ENCODE measurements at regions not wholly inside any gene's neighbourhood (a gene's known extent, or its start where the extent isn't known, plus 50 kb on each side); places are given as distances from the start of the nearest gene placed in this dataset.

DNA sequence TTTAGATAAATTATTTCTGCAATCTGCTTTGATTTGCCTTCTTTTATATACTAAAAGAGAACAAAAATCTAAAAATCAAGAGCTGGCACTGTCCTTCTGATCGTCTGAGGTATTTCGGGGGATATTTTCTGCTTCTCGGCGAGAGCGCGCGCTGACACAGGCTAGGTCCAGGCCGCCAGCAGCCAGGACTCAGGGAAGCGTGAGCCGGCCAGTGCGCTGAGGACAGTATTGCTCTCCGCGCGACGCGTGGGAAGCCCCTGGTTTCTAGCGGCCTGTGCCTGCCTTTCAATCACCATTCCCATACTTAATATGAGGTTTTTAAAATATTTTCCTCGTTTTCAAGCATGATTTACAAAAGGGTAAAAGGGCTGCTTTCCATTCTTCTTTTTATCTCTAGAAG, 307.3 kb upstream of the IRX1 start:
- TF ChIP-seq, protein P1, sequence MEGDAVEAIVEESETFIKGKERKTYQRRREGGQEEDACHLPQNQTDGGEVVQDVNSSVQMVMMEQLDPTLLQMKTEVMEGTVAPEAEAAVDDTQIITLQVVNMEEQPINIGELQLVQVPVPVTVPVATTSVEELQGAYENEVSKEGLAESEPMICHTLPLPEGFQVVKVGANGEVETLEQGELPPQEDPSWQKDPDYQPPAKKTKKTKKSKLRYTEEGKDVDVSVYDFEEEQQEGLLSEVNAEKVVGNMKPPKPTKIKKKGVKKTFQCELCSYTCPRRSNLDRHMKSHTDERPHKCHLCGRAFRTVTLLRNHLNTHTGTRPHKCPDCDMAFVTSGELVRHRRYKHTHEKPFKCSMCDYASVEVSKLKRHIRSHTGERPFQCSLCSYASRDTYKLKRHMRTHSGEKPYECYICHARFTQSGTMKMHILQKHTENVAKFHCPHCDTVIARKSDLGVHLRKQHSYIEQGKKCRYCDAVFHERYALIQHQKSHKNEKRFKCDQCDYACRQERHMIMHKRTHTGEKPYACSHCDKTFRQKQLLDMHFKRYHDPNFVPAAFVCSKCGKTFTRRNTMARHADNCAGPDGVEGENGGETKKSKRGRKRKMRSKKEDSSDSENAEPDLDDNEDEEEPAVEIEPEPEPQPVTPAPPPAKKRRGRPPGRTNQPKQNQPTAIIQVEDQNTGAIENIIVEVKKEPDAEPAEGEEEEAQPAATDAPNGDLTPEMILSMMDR (IDR thresholded peaks at IDR 0.05; ENCODE audit: low read depth, low read length): no peak
- no peak overlapping the region for H3K4me3 ChIP-seq (replicated peaks in 1 of 2; ENCODE audit: low read depth in 2 of 2, low read length in 2 of 2)
- no peak for DNase-seq (ENCODE audit: low read depth in 2 of 2)

DNA sequence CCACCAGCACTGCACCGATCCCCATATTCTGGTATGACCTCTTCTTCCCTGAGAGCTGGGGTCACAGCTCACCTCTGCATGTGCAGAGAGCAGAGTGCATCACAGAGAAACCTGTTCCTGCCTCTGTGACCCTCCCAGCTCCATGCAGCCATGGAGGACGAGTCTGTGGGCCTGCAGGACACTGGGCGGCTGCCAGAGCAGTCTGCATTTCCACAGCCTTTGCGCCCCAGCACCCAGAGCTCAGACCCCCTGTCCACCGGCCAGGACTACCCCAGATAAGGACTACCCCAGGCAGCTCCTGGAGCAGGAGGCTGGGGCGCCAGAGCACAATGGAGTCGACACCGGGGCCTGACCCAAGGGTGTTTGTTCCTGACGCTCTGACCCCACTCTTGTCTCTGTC, 308.1 kb upstream of the IRX1 start:
- DNase-seq (ENCODE audit: low read depth in 2 of 2): no peak
- no peak overlapping the region for H3K4me3 ChIP-seq (replicated peaks in 1 of 2; ENCODE audit: low read depth in 2 of 2, low read length in 2 of 2)

DNA sequence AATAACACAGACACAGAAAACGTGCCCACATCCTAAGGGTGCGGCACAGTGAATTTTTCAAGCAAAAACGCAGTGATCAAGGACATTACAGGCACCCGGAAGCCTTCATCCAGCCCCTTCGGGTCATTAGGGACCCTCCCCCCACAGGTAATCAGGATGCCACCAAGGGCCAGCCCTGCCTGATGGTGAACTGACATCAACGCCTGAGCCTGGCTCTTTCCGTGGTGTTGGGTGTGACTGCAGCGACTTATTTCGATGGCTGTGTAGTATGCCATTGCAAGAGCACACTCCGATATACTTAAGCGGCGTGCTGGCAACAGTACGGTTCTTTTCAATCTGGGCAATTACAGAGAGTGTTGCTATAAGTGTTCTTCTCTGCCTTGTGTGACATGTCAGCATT, 310.0 kb upstream of the IRX1 start:
- no peak for DNase-seq (ENCODE audit: low read depth in 2 of 2)
- TF ChIP-seq, protein P1 (IDR thresholded peaks at IDR 0.05; ENCODE audit: low read depth, low read length): no peak
- no peak overlapping the region for H3K4me3 ChIP-seq (replicated peaks in 1 of 2; ENCODE audit: low read depth in 2 of 2, low read length in 2 of 2)

More for the DNA sequence above, 308.1 kb upstream of the IRX1 start:
- TF ChIP-seq, protein P1 (IDR thresholded peaks at IDR 0.05; ENCODE audit: low read depth, low read length): no peak

DNA sequence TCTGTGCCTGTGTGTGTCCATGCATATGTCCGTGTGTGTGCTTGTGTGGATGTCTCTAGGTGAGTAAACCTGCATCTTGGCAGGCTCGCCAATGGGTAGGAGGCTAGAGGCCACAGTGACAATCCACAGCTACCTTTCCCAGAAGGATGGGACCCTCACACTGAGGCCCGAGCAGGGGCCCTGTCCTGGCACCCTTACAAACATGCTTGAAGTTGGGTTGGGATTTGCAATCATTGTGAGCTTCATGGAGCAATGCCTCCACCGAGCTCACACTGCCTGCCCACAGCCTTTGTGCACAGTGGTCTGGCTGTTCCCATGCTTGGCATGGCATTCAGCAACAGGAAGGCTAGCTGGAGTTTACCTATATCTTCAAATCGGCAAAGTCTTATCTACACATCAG, 311.1 kb upstream of the IRX1 start:
- TF ChIP-seq, protein P1 (IDR thresholded peaks at IDR 0.05; ENCODE audit: low read depth, low read length): no peak

DNA sequence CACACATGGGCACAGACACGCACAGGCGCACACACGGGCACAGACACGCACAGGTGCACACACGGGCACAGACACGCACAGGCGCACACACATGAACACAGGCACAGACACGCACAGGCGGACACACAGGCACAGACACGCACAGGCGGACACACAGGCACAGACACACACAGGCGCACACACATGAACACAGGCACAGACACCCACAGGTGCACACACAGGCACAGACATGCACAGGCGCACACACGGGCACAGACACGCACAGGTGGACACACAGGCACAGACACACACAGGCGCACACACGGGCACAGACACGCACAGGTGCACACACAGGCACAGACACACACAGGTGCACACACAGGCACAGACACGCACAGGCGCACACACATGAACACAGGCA, 312.8 kb upstream of the IRX1 start:
- no peak overlapping the region for H3K4me3 ChIP-seq (replicated peaks in 1 of 2; ENCODE audit: low read depth in 2 of 2, low read length in 2 of 2)
- TF ChIP-seq, protein P1 (IDR thresholded peaks at IDR 0.05; ENCODE audit: low read depth, low read length): no peak
- DNase-seq (ENCODE audit: low read depth in 2 of 2): no peak

More for the DNA sequence above, 311.1 kb upstream of the IRX1 start:
- DNase-seq (ENCODE audit: low read depth in 2 of 2): no peak
- H3K4me3 ChIP-seq (replicated peaks in 1 of 2; ENCODE audit: low read depth in 2 of 2, low read length in 2 of 2): no peak overlapping the region

DNA sequence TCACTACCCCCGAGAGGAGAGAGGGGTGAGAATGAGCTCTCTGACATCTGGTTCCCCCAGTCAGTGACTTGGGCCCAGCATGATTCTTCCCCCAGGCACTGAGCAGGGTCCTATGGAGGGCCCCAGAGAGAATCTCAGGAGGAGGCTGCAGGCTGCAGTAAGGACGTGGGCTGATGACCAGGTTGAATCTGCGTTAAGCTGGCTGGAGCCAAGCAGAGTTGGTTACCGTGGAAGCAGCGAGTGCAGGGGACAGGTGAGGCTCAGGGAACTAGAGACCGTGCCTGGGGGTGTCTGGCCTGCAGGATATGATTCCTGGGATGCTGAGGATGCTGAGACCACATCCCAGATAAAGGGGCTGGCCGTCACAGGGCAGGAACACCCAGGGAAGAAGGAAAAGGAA, 314.3 kb upstream of the IRX1 start:
- H3K4me3 ChIP-seq (replicated peaks in 1 of 2; ENCODE audit: low read depth in 2 of 2, low read length in 2 of 2): no peak overlapping the region
- TF ChIP-seq, protein P1 (IDR thresholded peaks at IDR 0.05; ENCODE audit: low read depth, low read length): no peak
- DNase-seq (ENCODE audit: low read depth in 2 of 2): no peak

DNA sequence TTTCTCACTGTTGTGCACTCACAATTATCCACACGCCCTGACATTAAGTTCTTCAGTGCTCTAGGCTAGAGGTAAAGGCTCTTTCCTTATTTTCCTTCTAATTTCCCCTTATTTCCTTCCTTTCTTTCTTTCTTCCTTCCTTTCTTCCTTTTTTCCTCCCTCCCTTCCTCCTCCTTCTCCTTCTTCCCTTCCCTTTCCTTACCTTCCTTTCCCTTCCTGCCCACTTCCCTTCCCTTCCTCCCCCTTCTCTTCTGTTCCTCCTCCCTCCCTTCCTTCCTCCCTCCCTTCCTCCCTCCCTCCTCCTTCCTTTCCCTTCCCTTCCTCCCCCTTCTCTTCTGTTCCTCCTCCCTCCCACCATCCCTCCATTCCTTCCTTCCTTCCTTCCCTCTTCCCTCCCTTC, 317.0 kb upstream of the IRX1 start:
- TF ChIP-seq, protein P1 (IDR thresholded peaks at IDR 0.05; ENCODE audit: low read depth, low read length): no peak
- DNase-seq (ENCODE audit: low read depth in 2 of 2): no peak
- H3K4me3 ChIP-seq (replicated peaks in 1 of 2; ENCODE audit: low read depth in 2 of 2, low read length in 2 of 2): no peak overlapping the region

Measured in cardiac fibroblast (primary cell).